T47D (cell line): ENCODE measurements at regions not wholly inside any gene's neighbourhood (a gene's known extent, or its start where the extent isn't known, plus 50 kb on each side); places are given as distances from the start of the nearest gene placed in this dataset.

Experiments used
- DNase-seq, 2 experiments: peaks; one replicate each; pipeline versions ENCODE4 v3.0.0 to v3.0.0-alpha.2; 2011 to 2012; ENCODE audit warnings: low read depth in 1 of 2, low spot score in 1 of 2
- JUND ChIP-seq: IDR thresholded peaks from 2 replicates; pipeline ENCODE4 v1.6.1; 2012; ENCODE audit warnings: low read depth
- in situ Hi-C: cut with HindIII; loops from 2 replicates; pipeline ENCODE4 v1.10.0; 2016; ENCODE audit warnings: low sequenced_read_pairs, low pct_unique_long_range_greater_than_20kb

DNA sequence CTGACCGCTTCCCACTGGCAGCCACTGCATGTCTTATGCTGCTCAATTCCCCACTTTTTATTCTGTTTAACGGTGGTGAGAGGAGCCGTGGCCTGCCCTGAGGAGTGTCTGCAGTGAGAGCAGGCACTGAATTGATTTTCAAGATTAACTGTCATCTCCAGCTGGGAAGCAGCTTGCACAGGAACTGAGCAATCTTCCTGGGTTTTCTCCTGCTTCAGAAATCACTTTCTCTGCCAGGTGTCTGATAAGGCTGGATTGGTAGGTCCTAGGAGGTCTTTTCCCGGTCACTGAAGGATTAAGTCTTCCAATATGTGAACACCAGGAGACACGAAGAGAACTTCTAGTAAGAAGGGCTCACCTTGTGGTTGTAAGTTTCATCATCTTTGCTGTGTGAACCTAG lies 181.1 kb upstream of the RAD23B start:
- no peak for DNase-seq
- TF ChIP-seq JUND: no peak
- in situ Hi-C loops: no loop called here

DNA sequence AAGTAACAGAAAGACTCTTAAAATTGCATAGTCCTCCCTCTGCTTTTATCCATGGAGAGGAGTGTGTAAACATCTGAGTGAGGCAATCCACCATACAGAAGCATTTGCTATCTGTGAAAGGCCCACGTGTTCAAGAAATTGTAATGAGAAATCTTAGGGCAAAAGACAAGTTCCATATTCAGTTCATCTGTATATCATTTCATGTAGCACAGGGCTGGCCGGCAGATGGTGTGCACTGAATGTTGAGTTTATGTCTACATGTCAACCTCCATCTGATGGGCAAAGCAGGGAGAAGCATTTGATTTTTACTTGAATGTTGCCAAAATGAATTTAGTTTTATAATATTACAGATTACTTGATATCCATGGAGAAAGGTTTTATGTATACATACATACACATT lies 179.5 kb upstream of the RAD23B start:
- in situ Hi-C loops: no loop called here

DNA sequence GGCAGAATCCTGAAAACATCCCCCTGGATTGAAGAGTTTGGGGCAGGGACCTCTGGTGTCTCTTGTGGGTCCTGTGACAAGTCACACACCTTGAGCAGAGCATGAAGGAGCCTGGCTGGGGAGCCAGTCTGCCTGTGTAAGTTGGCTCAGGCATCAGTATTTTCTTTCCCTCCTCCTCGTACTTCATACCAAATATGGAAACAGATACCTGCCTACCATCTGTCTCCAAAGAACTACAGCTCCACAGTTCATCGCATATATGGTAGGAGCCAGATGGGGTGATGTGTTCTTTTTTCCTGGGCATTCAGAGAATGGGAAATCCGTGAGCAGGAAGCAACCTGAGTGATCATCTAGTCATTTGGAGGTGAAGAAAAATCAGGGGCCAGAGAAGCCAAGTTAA lies 177.3 kb upstream of the RAD23B start:
- in situ Hi-C loops: no loop called here
- no peak for TF ChIP-seq JUND
- DNase-seq: no peak

More for the DNA sequence above, 179.5 kb upstream of the RAD23B start:
- DNase-seq: no peak
- TF ChIP-seq JUND: no peak

DNA sequence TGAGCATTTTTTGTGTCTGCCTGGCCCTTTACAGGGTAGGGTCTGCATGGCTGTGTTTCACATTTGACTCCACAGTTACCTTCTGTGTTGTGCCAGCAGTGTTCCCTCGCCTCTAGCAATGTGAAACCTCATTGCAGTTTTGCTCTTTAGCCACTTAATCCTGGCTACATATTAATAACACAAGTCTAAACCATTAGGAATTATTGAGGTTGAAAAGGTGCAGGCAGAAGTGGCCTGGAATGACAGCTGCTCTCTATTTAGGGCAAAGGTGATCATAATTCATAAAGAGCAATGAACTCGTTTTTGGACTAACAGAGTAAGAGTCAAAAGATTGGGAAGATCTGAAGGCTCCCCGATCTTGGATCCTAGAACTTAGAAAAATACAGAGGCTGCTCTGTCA lies 176.7 kb upstream of the RAD23B start:
- no peak for DNase-seq
- in situ Hi-C loops: no loop called here
- no peak for TF ChIP-seq JUND

DNA sequence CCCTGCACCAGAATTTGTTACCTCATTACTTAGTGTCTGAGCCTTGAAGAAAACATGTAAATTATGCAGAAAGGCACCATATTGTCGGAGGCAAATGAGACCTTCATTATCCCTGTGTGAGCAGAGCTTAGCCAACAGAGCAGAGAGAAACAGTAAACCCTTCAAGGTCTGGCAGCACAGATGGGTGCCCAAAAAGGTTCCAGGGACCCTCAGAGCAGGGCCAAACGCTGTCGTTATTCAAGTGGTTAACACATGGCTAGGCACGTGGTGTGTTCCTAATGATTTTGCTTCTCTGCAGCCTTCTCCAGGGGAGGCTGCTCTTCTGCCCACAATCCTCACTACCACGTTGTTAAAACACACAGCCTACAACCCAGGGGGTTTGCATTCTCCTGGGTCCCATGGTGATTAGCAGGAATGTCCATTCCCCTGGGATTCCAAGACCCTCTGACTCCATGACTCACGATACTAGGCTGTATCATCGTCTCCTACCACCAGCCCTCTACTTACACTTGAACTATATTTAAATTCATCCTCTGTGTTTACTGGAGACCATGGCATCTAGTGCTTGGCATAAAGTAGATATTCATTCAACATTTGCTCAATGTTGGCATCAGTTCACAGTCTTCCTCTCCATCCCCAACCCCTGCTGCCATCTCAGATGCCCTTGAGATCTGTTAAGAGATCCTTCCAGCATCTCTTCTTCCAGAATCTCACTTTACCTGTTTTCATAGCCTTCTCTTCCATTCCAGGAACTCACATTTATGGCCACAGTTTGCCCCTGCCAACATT lies 174.5 kb upstream of the RAD23B start:
- no peak for DNase-seq
- in situ Hi-C loops: no loop called here
- TF ChIP-seq JUND: no peak

DNA sequence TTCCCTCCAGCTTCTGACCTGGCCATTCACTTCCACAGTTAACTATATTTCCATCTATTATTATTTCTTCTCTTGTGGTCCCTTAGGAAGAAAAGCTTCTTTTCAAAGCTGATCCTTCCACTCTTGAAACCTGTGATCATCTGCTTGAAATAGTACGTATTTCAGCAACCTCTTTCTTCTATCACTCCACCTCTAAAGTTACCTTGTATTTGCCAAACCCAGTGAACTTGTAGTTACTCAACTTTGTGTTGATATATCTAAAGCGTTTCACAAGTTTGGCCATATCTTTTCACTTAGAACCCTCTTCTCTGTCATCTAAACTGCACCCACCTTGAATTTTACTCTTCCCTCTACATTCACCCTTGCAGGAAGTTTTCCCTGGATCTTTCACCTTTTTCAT lies 173.8 kb upstream of the RAD23B start:
- TF ChIP-seq JUND: no peak
- in situ Hi-C loops: no loop called here

DNA sequence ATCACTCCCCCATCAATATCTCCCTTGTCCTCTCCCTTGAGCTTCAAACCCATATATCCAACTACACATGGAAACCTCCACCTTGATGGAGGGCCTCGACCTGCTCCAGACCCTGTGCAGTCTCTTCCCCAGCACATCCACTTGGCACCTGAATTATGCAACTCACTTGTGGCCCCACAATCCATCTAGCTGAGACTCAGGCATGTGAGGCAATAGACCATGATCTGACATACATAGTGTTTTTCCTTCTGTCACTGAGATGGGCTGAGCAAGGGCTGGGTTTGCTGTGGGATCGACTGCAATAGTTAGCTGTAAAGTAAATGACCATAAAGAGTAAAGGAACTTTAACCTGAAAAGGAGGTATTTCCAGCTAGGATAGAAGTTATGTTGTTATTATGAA lies 172.9 kb upstream of the RAD23B start:
- TF ChIP-seq JUND: no peak
- in situ Hi-C loops: no loop called here
- DNase-seq: no peak

More for the DNA sequence above, 173.8 kb upstream of the RAD23B start:
- DNase-seq: no peak

DNA sequence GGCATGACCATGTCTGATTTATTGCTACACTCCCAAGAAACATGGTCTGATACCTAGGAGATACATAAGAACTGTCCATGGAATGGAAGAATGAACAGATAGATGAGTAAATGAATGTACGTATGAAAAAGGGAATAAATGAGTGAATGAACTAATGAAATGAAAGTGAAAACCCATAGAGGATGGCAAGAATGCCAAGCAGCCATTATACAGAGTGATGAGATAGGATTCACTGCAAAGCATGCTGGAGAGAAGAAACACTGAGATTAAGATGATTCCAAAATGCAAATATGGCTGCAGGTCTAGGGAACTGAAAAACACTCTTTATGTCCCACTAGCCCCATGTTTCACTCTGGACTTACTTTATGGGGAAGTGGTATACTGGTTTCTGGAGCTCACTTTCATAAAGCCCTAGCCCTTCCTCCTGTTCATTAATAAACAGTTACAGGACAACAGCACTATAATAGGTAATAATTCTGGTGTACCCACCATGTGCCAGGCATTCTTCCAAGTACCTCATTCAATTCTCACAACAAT lies 170.3 kb upstream of the RAD23B start:
- no peak for DNase-seq
- no peak for TF ChIP-seq JUND
- in situ Hi-C loops: no loop called here

DNA sequence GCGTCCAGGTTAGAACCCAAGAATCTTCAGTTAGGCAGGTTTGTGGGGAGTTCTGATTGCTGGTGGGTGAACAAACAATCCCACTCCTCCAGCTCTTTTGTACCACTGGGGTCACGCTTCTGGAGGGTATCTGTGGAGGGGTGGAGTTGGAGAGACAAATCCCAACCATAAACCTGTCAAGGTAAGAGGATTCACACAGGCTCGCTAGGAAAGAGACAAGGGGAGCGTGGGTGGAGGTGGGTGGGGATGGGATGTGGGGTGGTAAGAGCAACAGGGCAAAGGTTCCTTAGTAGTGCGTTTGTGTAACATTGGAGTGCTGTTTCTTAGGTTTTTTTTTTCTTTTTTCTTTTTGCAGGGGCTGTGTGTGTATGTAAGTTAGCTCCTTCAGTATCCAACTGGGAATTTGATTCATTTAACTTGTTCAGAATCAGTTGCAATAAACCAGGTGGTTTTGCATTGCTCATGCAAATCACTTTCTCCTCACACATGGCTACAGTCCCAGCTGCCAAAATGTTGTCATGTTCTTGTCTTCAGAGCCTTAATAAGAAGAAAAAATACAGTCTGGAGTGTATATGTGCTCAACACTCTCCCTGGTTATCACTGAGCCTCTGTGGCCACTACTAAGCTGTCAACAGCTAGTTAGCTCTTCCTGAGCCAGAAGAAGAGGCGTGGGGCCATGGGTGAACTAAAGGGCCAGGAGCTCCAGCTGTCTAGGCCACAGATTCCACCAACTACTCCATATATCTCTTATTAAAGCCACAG lies 164.0 kb upstream of the RAD23B start:
- DNase-seq: no peak
- in situ Hi-C loops: no loop called here
- no peak for TF ChIP-seq JUND

DNA sequence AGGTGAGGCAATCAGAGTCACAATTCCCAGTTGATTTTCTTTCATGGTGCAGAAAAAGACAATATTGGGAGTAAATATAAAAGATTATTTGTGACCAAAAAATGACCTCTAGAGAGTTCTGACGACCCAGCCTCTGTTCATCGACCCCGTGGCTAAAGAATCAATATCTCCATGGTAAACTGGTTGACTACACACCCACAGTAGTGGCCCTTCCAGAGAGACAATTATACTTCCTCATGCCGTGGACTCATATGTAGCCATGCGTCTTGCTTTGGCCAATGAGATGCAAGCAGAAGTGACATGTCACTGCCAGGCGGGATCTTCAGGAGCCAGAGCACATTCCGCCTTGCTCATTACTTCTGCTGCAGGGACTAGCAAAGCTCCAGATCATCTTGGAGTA lies 163.3 kb upstream of the RAD23B start:
- no peak for TF ChIP-seq JUND
- DNase-seq: no peak
- in situ Hi-C loops: no loop called here

DNA sequence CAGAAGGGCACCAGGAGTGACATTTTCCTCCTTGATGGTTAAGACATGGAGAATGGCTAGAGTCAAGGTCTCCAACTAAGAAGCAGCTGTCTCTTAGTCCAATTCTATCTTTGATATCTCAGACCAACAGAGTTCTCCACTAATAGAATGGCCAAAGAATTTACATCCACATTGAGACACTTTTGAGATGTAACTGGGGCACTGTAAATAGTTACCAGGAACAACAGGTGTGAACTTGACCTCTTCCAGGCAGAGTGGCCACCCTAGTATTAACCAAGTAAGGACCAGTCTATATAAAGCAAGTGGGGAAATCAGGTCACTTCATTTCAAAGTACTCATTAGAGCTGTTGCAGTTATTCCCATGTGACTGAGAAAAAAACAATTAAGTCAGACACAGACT lies 159.7 kb upstream of the RAD23B start:
- no peak for DNase-seq
- in situ Hi-C loops: no loop called here
- no peak for TF ChIP-seq JUND

DNA sequence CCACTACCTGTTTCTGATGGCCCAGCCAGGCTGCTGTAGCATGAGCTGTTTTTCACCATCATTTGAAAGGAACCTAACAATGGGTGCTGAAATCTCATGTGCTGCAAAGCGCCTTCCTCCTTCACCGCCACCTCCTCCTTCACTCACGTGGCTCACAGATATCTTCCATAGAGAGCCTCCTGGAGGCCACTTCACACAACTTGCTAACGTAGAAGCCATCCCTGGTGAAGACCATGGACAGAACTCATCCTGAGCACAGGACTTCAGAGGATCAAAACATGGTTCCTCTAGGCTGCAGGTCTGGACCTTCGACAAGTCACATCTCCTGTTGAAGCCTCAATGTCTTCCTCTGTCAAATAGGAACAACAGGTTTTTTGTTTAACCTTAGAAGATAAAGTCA lies 155.5 kb upstream of the RAD23B start:
- in situ Hi-C loops: no loop called here
- DNase-seq: peak in 1 of 2 experiments; percentile 18
- no peak for TF ChIP-seq JUND
